ENCODE measurements at regions not wholly inside any gene's neighbourhood (a gene's known extent, or its start where the extent isn't known, plus 50 kb on each side); places are given as distances from the start of the nearest gene placed in this dataset.

DNA sequence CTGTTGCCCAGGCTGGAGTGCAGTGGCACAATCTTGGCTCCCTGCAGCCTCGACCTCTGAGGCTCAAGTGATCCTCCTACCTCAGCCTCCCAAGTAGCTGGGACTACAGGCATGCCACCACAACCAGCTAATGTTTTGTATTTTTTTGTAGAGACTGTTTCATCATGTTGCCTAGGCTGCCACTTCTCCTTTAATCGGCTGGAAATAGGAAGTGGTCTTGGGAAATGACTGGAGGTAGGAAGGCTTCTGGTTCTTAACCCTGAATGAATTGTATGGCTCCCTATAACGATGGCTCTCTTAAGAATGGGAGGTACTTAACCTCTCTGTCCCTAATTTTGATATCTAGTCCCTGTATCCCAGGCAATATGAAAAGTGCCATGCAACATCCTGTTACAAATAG is 113.9 kb upstream of the USP15 start (continued):
- no peak for TF ChIP-seq ZNF407 (IDR thresholded peaks at IDR 0.05; ENCODE audit: low read depth)
- TF ChIP-seq SNRNP70 (optimal IDR thresholded peaks at IDR 0.05; ENCODE audit: low read depth, low read length), result no peak
- no peak for TF ChIP-seq CEBPG (CRISPR knock-in tag; IDR thresholded peaks at IDR 0.05)
- TF ChIP-seq CEBPG (tag; conservative IDR thresholded peaks at IDR 0.05 in 1 of 2, IDR thresholded peaks at IDR 0.05 in 1 of 2), result no peak
- no peak for TF ChIP-seq L3MBTL2 (IDR thresholded peaks at IDR 0.05)

Measured in K562 (cell line).